IMR-90 (cell line): ENCODE measurements at regions not wholly inside any gene's neighbourhood (a gene's known extent, or its start where the extent isn't known, plus 50 kb on each side); places are given as distances from the start of the nearest gene placed in this dataset.

Source experiments
- ATAC-seq: fragments of 200-7000 bp; cut with Tn5 transposase; 2 replicates; pipeline ENCODE4 v1.9.1; 2020; ENCODE audit warnings: low read depth, mild to moderate bottlenecking, moderate library complexity
- BruUV-seq: library from RNA; stranded (reverse); fragments of 400-500 nt; replicated peaks from 2 replicates; lab custom pipeline; 2021; lab: Mats Ljungman, UMichigan
- CTCF ChIA-PET: fragments of 300-600 bp; formaldehyde crosslinking; extraction: SDS; loops from one replicate; lab custom pipeline; 2021; ENCODE audit warnings: antibody characterized with exemption; lab: Yijun Ruan, JAX
- POLR2A ChIA-PET: fragments of 300-600 bp; sonication (Branson Sonifier 250); formaldehyde crosslinking; loops from one replicate; lab custom pipeline; 2022; ENCODE audit warnings: antibody characterized with exemption; ENCODE audit not compliant: unreplicated experiment; lab: Charles Lee
- DNase-seq: peaks from one replicate; pipeline ENCODE4 v3.0.0; 2013
- H2AFZ ChIP-seq: replicated peaks from 2 replicates; pipeline ENCODE3; 2013; ENCODE audit warnings: low read length, mild to moderate bottlenecking; ENCODE audit not compliant: poor library complexity
- H2AK5ac ChIP-seq: 2 replicates; pipeline ENCODE4 v1.6.1; 2013; ENCODE audit warnings: low read depth, low read length, inconsistent platforms
- H2AK9ac ChIP-seq: replicated peaks from 2 replicates; pipeline ENCODE3; 2013; ENCODE audit warnings: mild to moderate bottlenecking, low read depth, low read length, moderate library complexity; ENCODE audit not compliant: poor library complexity
- H2BK120ac ChIP-seq: 2 replicates; pipeline ENCODE4 v1.6.1; 2013; ENCODE audit warnings: low read depth, low read length, inconsistent platforms
- H2BK15ac ChIP-seq: 3 replicates; pipeline ENCODE4 v1.6.1; 2013; ENCODE audit warnings: low read depth, low read length, inconsistent platforms
- H2BK20ac ChIP-seq: 2 replicates; pipeline ENCODE4 v1.6.1; 2013; ENCODE audit warnings: low read depth, mild to moderate bottlenecking, inconsistent platforms, low read length, moderate library complexity
- H2BK5ac ChIP-seq: 2 replicates; pipeline ENCODE4 v1.6.1; 2013; ENCODE audit warnings: mild to moderate bottlenecking, low read depth, low read length, inconsistent platforms; ENCODE audit not compliant: poor library complexity, severe bottlenecking
- H3K14ac ChIP-seq: replicated peaks from 2 replicates; pipeline ENCODE4 v1.6.1; 2013; ENCODE audit warnings: low read depth, low read length, inconsistent platforms
- H3K18ac ChIP-seq: 2 replicates; pipeline ENCODE4 v1.6.1; 2013; ENCODE audit warnings: low read depth, low read length, control low read depth
- H3K23ac ChIP-seq: 2 replicates; pipeline ENCODE4 v1.6.1; 2013; ENCODE audit warnings: low read depth, low read length, inconsistent platforms
- H3K27ac ChIP-seq: 2 replicates; pipeline ENCODE4 v1.5.1; 2013; ENCODE audit warnings: mild to moderate bottlenecking, control low read depth, low read length; ENCODE audit not compliant: insufficient read depth
- H3K27me3 ChIP-seq: 2 replicates; pipeline ENCODE4 v1.6.1; 2013; ENCODE audit warnings: low read length; ENCODE audit not compliant: control insufficient read depth, insufficient read depth
- H3K36me3 ChIP-seq: 2 replicates; pipeline ENCODE4 v1.6.1; 2013; ENCODE audit warnings: low read length, mixed read lengths; ENCODE audit not compliant: control insufficient read depth, insufficient read depth
- H3K4ac ChIP-seq: 2 replicates; pipeline ENCODE4 v1.6.1; 2013; ENCODE audit warnings: low read depth, low read length, inconsistent platforms
- H3K4me1 ChIP-seq: 2 replicates; pipeline ENCODE4 v1.6.1; 2013; ENCODE audit warnings: low read length, mixed read lengths; ENCODE audit not compliant: control insufficient read depth, insufficient read depth
- H3K4me2 ChIP-seq: 2 replicates; pipeline ENCODE4 v1.6.1; 2013; ENCODE audit warnings: low read depth, mild to moderate bottlenecking, control low read depth, low read length, moderate library complexity
- H3K4me3 ChIP-seq: 2 replicates; pipeline ENCODE4 v1.5.1; 2013; ENCODE audit warnings: low read depth, mild to moderate bottlenecking, control low read depth, low read length, moderate library complexity; ENCODE audit not compliant: insufficient read depth
- H3K56ac ChIP-seq: 2 replicates; pipeline ENCODE4 v1.6.1; 2013; ENCODE audit warnings: low read length, inconsistent platforms; ENCODE audit not compliant: insufficient read depth; ENCODE audit errors: extremely low read depth
- H3K79me1 ChIP-seq, 2 experiments: 2 replicates each; pipeline ENCODE4 v1.6.1; 2013; ENCODE audit warnings: low read length in 2 of 2, inconsistent platforms in 1 of 2, low read depth in 1 of 2
- H3K9ac ChIP-seq: 2 replicates; pipeline ENCODE4 v1.6.1; 2013; ENCODE audit warnings: low read depth, low read length, control low read depth
- H3K9me1 ChIP-seq: 2 replicates; pipeline ENCODE4 v1.6.1; 2013; ENCODE audit warnings: low read length, inconsistent platforms; ENCODE audit not compliant: insufficient read depth
- H3K9me3 ChIP-seq: 2 replicates; pipeline ENCODE4 v1.6.1; 2013; ENCODE audit warnings: low read length; ENCODE audit not compliant: control insufficient read depth, insufficient read depth
- H4K20me1 ChIP-seq: 2 replicates; pipeline ENCODE4 v1.6.1; 2013; ENCODE audit warnings: low read length, inconsistent platforms; ENCODE audit not compliant: insufficient read depth
- H4K5ac ChIP-seq: 2 replicates; pipeline ENCODE4 v1.6.1; 2013; ENCODE audit warnings: mild to moderate bottlenecking, low read depth, low read length, control low read depth
- H4K8ac ChIP-seq, 2 experiments: 2 replicates each; pipeline ENCODE4 v1.6.1; 2013; ENCODE audit warnings: low read depth in 2 of 2, low read length in 2 of 2, control low read depth in 1 of 2, inconsistent platforms in 1 of 2
- H4K91ac ChIP-seq: 2 replicates; pipeline ENCODE4 v1.6.1; 2013; ENCODE audit warnings: low read depth, low read length, inconsistent platforms; ENCODE audit not compliant: insufficient read depth
- CEBPB ChIP-seq: IDR thresholded peaks from 2 replicates; pipeline ENCODE4 v1.6.1; 2012; ENCODE audit warnings: low read depth, low read length, improper control_type of control experiment
- CHD1 ChIP-seq: IDR thresholded peaks from 2 replicates; pipeline ENCODE4 v1.6.1; 2012; ENCODE audit warnings: low read depth, low read length, improper control_type of control experiment
- POLR2A ChIP-seq: IDR thresholded peaks from 2 replicates; pipeline ENCODE4 v1.6.1; 2012; ENCODE audit warnings: mild to moderate bottlenecking, low read depth, low read length
- RAD21 ChIP-seq: IDR thresholded peaks from 2 replicates; pipeline ENCODE4 v1.6.1; 2012; ENCODE audit warnings: low read length, improper control_type of control experiment
- RCOR1 ChIP-seq: IDR thresholded peaks from 2 replicates; pipeline ENCODE4 v1.6.1; 2012; ENCODE audit warnings: mild to moderate bottlenecking, low read length, improper control_type of control experiment; ENCODE audit not compliant: insufficient replicate concordance
- SMC3 ChIP-seq: fragments of 150-350 bp; IDR thresholded peaks from 2 replicates; pipeline ENCODE4 v1.6.1; 2016; ENCODE audit warnings: low read depth, mild to moderate bottlenecking, antibody characterized with exemption, low read length, moderate library complexity
- WGBS, 2 experiments: methylation state at CpG; one replicate each; pipeline versions ENCODE4 v1.1.5 to v1.1.7; 2013; ENCODE audit warnings: missing lambda C conversion rate in 2 of 2; ENCODE audit not compliant: insufficient read length in 1 of 2; ENCODE audit errors: extremely low coverage in 2 of 2; 5-methylcytosine and 5-hydroxymethylcytosine counted together
- dilution Hi-C: fragments of 300-500 bp; cut with HindIII; formaldehyde crosslinking; loops from one replicate; pipeline ENCODE4 v1.14.3; 2018; ENCODE audit warnings: low sequenced_read_pairs; ENCODE audit not compliant: unreplicated experiment
- in situ Hi-C: fragments of 300-500 bp; cut with MboI; formaldehyde crosslinking; loops from 3 replicates; pipeline ENCODE4 v1.14.3; 2019; ENCODE audit warnings: low sequenced_read_pairs, inconsistent platforms, mixed read lengths
- intact Hi-C: fragments of 100-400 bp; cut with micrococcal nuclease; formaldehyde crosslinking; loops from 2 replicates; pipeline ENCODE4 v1.10.0; 2022
- TF ChIP-seq, protein P1 (sequence below): fragments of 150-350 bp; IDR thresholded peaks from 2 replicates; pipeline ENCODE4 v1.6.1; 2016; ENCODE audit warnings: low read depth, mild to moderate bottlenecking, low read length, moderate library complexity, borderline replicate concordance
- TF ChIP-seq, protein P2 (sequence below): conservative IDR thresholded peaks from 2 replicates; pipeline ENCODE4 v1.5.1; 2012; ENCODE audit warnings: mild to moderate bottlenecking, low read depth, low read length, improper control_type of control experiment
- TF ChIP-seq, protein P3 (sequence below): fragments of 150-350 bp; IDR thresholded peaks from 2 replicates; pipeline ENCODE4 v1.6.1; 2017; ENCODE audit warnings: mild to moderate bottlenecking, antibody characterized with exemption, low read length, low read depth

DNA sequence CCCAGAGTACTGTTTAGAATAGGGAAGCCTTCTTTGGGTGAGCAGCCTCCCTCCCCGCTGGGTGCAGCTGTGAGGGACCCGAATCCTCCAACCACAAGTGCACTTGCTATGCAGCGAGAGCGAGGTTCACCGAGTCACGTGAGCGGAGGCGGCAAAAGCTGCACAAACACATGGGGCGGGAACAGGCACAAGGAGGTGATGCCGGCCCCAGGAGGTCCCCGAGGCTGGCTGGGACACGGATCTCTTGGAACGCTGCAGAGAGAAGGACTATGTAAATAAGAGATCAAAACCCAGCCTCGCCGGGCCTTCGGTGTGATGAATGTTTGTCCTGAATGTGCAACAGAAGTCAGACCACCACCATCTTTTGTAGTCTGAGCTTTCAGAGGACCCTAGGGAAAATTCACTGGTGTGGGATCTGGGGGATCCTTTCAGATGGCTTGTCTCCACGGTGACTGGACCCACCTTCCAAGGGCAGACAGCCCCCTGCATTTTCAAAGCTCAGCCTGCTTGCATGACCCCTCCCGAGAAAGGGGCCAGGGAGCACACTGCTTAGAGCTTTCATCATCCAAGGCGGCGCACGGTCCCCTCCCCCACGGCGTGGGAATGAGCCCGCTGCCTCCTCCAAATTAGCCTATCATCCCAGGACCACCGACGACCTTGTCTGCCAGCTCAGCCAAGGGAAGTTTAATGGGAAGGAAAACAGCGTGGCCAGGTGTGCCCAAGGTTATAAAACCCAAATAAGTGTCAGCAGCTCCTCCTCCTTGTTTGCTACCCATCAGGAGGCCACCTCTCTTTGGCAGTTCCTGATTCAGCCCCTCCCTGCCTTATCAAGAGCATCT lies 327.7 kb downstream of the CXCL12 start:
- Histone ChIP-seq H2BK120ac (no peak overlapping the region), H4K20me1 (no peaks in the 10 kb centered on the region), H2BK20ac (no peak overlapping the region), H3K56ac (no peak overlapping the region), H3K27me3 (peaks cover 51% of the 10 kb centered on the region), H3K4me2 (no peak overlapping the region), H3K79me1 (no peaks in the 10 kb centered on the region), H2BK15ac (no peak overlapping the region), H3K23ac (no peak overlapping the region), H2AK9ac (no peak overlapping the region), H2AK5ac (no peak overlapping the region), H3K18ac (no peak overlapping the region), H3K4me1 (no peaks in the 10 kb centered on the region), H4K91ac (no peak overlapping the region), H4K5ac (no peak overlapping the region), H4K8ac (no peak overlapping the region), H2BK5ac (no peak overlapping the region), H3K4me3 (no peak overlapping the region), H3K9me1 (no peaks in the 10 kb centered on the region; the same call in 1 of the 2 replicates), H3K9me3 (no peaks in the 10 kb centered on the region; the same call in 1 of the 2 replicates), H3K36me3 (no peaks in the 10 kb centered on the region), H2AFZ (no peak overlapping the region), H3K9ac (no peak overlapping the region), H3K14ac (no peak overlapping the region), H3K4ac (no peak overlapping the region), H3K27ac (no peak overlapping the region)
- ATAC-seq (no peak), DNase-seq (no peak)
- dilution Hi-C loops: no loop called here
- in situ Hi-C loops: loop anchor here (25.0 kb wide), 1 partner anchor 805 kb away; no protein-coding TSS in a partner anchor
- POLR2A ChIA-PET: no interaction called here
- TF ChIP-seq, protein P1, sequence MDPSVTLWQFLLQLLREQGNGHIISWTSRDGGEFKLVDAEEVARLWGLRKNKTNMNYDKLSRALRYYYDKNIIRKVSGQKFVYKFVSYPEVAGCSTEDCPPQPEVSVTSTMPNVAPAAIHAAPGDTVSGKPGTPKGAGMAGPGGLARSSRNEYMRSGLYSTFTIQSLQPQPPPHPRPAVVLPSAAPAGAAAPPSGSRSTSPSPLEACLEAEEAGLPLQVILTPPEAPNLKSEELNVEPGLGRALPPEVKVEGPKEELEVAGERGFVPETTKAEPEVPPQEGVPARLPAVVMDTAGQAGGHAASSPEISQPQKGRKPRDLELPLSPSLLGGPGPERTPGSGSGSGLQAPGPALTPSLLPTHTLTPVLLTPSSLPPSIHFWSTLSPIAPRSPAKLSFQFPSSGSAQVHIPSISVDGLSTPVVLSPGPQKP: no peak
- TF ChIP-seq SMC3: no peak
- no peak for TF ChIP-seq POLR2A
- no peak for TF ChIP-seq CHD1
- no peak for TF ChIP-seq CEBPB
- TF ChIP-seq, protein P2, sequence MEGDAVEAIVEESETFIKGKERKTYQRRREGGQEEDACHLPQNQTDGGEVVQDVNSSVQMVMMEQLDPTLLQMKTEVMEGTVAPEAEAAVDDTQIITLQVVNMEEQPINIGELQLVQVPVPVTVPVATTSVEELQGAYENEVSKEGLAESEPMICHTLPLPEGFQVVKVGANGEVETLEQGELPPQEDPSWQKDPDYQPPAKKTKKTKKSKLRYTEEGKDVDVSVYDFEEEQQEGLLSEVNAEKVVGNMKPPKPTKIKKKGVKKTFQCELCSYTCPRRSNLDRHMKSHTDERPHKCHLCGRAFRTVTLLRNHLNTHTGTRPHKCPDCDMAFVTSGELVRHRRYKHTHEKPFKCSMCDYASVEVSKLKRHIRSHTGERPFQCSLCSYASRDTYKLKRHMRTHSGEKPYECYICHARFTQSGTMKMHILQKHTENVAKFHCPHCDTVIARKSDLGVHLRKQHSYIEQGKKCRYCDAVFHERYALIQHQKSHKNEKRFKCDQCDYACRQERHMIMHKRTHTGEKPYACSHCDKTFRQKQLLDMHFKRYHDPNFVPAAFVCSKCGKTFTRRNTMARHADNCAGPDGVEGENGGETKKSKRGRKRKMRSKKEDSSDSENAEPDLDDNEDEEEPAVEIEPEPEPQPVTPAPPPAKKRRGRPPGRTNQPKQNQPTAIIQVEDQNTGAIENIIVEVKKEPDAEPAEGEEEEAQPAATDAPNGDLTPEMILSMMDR: no peak
- no peak for TF ChIP-seq RCOR1
- TF ChIP-seq, protein P3, sequence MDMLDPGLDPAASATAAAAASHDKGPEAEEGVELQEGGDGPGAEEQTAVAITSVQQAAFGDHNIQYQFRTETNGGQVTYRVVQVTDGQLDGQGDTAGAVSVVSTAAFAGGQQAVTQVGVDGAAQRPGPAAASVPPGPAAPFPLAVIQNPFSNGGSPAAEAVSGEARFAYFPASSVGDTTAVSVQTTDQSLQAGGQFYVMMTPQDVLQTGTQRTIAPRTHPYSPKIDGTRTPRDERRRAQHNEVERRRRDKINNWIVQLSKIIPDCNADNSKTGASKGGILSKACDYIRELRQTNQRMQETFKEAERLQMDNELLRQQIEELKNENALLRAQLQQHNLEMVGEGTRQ: no peak
- TF ChIP-seq RAD21: no peak
- intact Hi-C loops: no loop called here
- WGBS, 2 experiments: 58% methylated on average over 5 of the region's 27 CpGs; no CpG with 5 or more reads in 1 of the 2 experiments
- CTCF ChIA-PET: no interaction called here
- no TSS peak for BruUV-seq
